ENCODE measurements at regions not wholly inside any gene's neighbourhood (a gene's known extent, or its start where the extent isn't known, plus 50 kb on each side); places are given as distances from the start of the nearest gene placed in this dataset.

DNA sequence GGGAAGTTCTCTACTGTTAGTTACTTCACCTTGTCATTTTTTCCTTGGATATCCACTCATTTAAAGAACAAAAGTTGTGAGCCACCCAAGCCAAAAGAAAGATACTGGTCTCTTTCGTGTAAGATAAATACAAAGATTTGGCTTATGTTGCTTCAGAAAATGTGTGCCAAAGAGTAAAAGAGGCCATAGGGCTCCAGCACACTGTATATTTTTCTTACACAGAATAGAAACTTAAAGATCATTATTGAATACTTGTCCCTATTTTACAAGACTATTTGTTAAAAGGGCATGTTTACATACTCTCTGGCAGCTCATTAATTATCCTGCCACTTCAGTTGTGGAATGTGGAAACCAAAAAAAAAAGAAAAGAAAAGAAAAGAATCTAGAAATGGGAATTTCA lies 284.2 kb upstream of the LRRC7 start:
- no peak for DNase-seq (ENCODE audit: insufficient read length)
- TF ChIP-seq POLR2AphosphoS5 (IDR thresholded peaks at IDR 0.05; ENCODE audit: low read depth, low read length) = no peak
- TF ChIP-seq TAF1 (IDR thresholded peaks at IDR 0.05; ENCODE audit: borderline replicate concordance, low read depth, low read length) = no peak
- no peak for TF ChIP-seq POLR2A (IDR thresholded peaks at IDR 0.05; ENCODE audit: low read depth, low read length)
- FAIRE-seq = no peak

DNA sequence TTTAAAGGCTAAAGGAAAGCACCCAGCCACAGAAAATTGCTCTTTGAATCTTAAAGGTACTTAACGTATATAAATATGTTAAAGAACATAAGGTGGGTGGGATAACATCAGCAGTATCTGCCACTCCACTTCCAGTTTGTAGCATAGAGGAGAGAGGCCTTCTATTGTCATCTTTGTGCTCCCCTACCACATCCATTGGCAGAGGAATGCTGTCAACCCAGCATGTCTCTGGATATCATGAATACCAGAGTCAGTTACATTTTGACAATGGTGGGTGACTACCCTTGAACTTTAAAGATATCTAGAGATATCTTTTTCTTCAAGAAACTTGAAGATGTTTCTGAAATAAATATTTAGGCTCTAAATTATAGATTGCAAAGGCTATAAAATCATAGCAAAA lies 283.2 kb upstream of the LRRC7 start:
- TF ChIP-seq POLR2A (IDR thresholded peaks at IDR 0.05; ENCODE audit: low read depth, low read length) (no peak), TAF1 (IDR thresholded peaks at IDR 0.05; ENCODE audit: borderline replicate concordance, low read depth, low read length) (no peak), POLR2AphosphoS5 (IDR thresholded peaks at IDR 0.05; ENCODE audit: low read depth, low read length) (no peak)
- DNase-seq (ENCODE audit: insufficient read length) (no peak), FAIRE-seq (no peak)

DNA sequence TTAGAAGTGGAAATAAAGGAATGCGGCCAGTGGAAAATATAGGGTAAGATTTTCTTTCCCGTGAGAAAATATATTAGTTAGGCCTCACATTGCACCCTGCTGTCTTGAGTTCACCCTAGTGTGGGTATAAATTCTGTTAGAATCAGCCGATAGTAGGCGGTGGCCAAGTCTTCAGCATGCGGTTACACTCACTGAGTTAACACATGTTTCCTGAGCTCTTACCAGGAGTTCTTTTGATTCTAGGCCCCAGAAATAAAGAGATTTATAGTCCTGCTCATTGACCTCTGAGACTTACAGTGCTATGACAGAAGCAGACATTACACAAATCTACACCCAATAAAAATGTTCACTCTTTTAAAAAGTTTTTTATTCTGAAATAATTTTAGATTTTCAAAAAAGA lies 279.3 kb upstream of the LRRC7 start:
- FAIRE-seq = no peak
- DNase-seq (ENCODE audit: insufficient read length) = no peak

DNA sequence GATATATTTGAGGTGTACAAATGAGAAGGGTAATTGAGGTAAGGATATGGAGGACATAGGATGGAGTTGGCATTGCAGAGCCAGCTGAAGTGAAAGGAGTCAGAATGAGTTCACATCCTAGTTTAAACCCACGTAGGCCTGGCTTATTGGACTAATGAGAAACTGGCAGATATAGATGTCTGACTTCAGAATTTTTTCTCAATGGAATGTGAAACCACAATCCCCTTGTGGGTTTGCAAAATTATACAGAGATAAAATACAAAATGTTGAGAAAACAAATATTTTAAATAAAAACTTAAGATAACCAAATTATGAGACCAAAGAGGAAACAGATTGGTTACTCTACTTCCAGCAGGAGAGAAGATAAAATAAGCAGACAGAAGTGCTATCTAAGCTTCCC lies 277.4 kb upstream of the LRRC7 start:
- no peak for TF ChIP-seq POLR2AphosphoS5 (IDR thresholded peaks at IDR 0.05; ENCODE audit: low read depth, low read length)
- TF ChIP-seq TAF1 (IDR thresholded peaks at IDR 0.05; ENCODE audit: borderline replicate concordance, low read depth, low read length) = no peak
- TF ChIP-seq POLR2A (IDR thresholded peaks at IDR 0.05; ENCODE audit: low read depth, low read length) = no peak
- no peak for FAIRE-seq
- no peak for DNase-seq (ENCODE audit: insufficient read length)

More for the DNA sequence above, 279.3 kb upstream of the LRRC7 start:
- TF ChIP-seq POLR2A (IDR thresholded peaks at IDR 0.05; ENCODE audit: low read depth, low read length) (no peak), TAF1 (IDR thresholded peaks at IDR 0.05; ENCODE audit: borderline replicate concordance, low read depth, low read length) (no peak), POLR2AphosphoS5 (IDR thresholded peaks at IDR 0.05; ENCODE audit: low read depth, low read length) (no peak)

DNA sequence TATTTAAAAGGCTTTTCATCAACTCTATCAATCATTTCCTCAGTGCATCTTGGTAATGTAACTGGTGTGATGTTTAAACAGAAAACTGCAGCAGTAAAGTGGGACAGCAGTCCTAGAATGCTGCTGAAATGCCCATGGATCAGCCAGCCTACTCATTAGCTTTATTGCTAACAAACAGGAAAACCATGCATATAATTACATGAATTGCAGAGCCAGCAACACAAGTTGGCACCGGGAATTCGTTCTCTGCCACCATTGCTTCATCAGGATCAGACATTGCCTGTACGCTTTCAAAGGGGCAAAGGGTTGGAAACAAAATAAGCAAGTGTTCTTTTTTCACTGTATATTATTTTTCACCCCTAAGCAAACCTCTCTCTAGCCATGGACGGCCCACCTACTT lies 276.2 kb upstream of the LRRC7 start:
- TF ChIP-seq TAF1 (IDR thresholded peaks at IDR 0.05; ENCODE audit: borderline replicate concordance, low read depth, low read length) = no peak
- DNase-seq (ENCODE audit: insufficient read length) = no peak
- no peak for FAIRE-seq

DNA sequence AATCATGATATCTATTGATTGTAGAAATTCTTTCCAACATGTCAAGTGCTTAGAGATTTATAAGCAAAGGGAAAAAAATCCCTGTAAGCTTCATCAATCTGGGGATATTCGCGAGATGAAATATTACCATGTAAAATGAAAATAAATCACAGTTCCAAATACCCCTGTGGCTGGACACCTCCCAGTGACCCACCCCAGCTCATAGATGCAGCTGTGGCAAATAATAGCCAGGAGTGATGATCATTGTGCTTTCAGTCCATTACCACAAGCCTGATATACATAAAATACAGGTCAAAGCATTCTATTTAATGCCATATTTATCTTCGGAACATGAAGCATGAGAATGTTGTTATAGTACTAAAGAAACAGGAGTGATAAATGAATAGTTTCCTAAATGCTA lies 274.9 kb upstream of the LRRC7 start:
- FAIRE-seq (no peak), DNase-seq (ENCODE audit: insufficient read length) (no peak)
- TF ChIP-seq TAF1 (IDR thresholded peaks at IDR 0.05; ENCODE audit: borderline replicate concordance, low read depth, low read length) (no peak), POLR2AphosphoS5 (IDR thresholded peaks at IDR 0.05; ENCODE audit: low read depth, low read length) (no peak), POLR2A (IDR thresholded peaks at IDR 0.05; ENCODE audit: low read depth, low read length) (no peak)

DNA sequence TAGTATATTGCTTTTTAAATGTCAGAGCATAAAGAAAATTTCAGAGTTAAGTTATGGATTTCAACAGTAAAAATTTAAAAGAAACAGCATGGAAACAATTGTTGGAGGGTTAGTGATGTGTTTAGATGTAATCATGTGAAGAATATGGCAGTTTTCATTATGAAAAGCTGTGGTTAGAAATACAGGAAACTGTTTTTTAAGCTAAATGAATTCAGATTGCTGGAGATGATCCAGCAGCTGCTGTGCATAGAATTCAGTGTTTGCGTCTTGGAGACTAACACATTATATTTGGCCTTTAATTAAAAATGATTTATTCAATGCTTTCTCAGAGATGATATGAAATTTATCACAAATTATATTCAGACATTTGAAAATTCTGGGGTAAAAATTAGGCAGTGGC lies 273.6 kb upstream of the LRRC7 start:
- FAIRE-seq (no peak), DNase-seq (ENCODE audit: insufficient read length) (no peak)
- TF ChIP-seq TAF1 (IDR thresholded peaks at IDR 0.05; ENCODE audit: borderline replicate concordance, low read depth, low read length) (no peak), POLR2AphosphoS5 (IDR thresholded peaks at IDR 0.05; ENCODE audit: low read depth, low read length) (no peak), POLR2A (IDR thresholded peaks at IDR 0.05; ENCODE audit: low read depth, low read length) (no peak)

DNA sequence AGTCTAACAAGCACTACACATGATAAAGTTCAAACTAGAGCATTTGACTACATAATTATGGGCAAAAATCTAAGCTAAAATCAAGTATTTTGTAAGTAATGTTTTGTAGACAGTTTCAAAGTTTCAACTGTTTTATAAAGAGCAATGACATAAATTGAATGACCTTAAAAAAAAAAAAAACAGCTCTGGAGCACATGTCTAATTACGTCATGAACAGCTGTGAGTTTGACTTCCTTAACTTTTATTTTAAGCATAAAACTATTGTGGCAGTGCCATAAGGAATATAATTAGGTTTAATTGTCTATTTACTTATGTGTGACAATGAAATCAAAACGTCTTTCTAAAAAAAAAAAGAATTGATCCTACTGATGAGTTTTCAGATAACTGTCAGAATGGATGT lies 272.5 kb upstream of the LRRC7 start:
- no peak for TF ChIP-seq TAF1 (IDR thresholded peaks at IDR 0.05; ENCODE audit: borderline replicate concordance, low read depth, low read length)
- TF ChIP-seq POLR2AphosphoS5 (IDR thresholded peaks at IDR 0.05; ENCODE audit: low read depth, low read length) = no peak
- TF ChIP-seq POLR2A (IDR thresholded peaks at IDR 0.05; ENCODE audit: low read depth, low read length) = no peak
- FAIRE-seq = no peak
- DNase-seq (ENCODE audit: insufficient read length) = no peak

DNA sequence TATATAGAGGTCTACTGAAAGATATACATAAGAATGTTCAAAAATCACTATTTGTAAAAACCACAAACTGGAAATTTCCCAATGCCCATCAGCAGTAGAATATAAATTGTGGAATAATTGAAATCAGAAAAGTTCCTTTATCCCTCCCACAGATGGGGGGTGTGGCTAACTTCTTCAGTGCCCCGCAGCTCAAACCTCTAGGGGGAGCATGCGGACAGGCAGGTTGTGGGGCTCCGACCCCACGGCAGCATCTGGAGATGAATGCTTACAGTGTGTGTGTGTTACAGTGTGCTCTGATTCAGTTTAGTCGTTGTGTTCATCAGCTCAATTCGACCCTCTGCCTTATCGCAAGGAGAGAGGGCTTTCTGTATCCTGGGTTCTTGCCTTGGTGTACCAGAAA lies 262.1 kb upstream of the LRRC7 start:
- DNase-seq (ENCODE audit: insufficient read length) = no peak
- no peak for TF ChIP-seq TAF1 (IDR thresholded peaks at IDR 0.05; ENCODE audit: borderline replicate concordance, low read depth, low read length)
- no peak for TF ChIP-seq POLR2AphosphoS5 (IDR thresholded peaks at IDR 0.05; ENCODE audit: low read depth, low read length)
- TF ChIP-seq POLR2A (IDR thresholded peaks at IDR 0.05; ENCODE audit: low read depth, low read length) = no peak
- FAIRE-seq = no peak

DNA sequence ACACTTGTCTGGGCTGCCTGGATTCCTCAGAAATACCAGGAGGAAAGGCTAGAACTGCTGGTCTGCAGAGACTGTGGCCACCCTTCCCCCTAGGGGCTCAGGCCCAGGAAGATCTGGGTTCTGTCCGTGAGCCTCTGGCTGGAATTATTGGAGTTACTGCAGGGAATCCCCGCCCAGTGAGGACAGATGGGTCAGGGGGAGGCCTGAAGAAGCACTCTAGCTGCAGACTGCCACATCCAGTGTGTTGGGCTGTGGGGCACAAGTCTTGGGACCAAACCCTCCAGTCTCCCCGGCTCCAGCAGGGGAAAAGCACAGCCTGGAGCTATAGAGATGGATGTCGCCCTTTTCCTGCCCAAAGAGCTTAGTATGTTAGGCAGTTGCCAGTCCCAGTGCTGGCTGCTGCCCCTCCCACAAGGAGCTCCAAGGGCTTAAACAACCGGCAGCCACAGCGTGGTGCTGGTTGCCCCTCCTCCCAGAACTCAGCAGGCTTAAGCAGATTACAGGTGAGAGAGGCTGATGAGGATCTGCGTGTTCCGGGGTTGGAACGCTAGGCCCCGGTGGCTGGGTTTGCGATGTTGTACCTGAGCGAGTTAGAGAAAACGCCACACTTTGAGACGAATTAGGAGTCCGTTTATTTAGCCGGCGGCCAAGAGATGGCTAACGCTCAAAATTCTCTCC lies 255.5 kb upstream of the LRRC7 start:
- FAIRE-seq (no peak), DNase-seq (ENCODE audit: insufficient read length) (no peak)
- TF ChIP-seq TAF1 (IDR thresholded peaks at IDR 0.05; ENCODE audit: borderline replicate concordance, low read depth, low read length) (no peak), POLR2A (IDR thresholded peaks at IDR 0.05; ENCODE audit: low read depth, low read length) (no peak), POLR2AphosphoS5 (IDR thresholded peaks at IDR 0.05; ENCODE audit: low read depth, low read length) (no peak)

DNA sequence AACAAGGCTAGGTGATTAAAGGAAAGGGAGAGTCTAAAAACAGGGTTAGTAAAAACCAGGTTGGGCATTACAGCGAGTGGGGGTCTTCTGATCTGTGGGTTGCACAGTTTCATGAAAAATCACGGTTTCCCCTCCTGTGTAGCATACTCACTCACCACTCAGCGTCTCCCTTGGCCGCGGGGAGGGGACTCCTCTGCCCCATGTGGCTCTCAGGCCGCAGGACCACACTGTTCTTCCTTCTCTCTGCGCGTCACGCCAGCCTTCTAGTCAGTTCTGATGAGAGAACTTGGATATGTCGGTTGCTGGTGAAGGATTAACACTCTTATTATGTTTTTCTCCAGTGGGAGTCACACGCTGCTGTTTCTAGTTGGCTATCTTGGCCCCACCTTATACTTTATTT lies 254.6 kb upstream of the LRRC7 start:
- DNase-seq (ENCODE audit: insufficient read length) (no peak), FAIRE-seq (no peak)
- TF ChIP-seq TAF1 (IDR thresholded peaks at IDR 0.05; ENCODE audit: borderline replicate concordance, low read depth, low read length) = no peak
- TF ChIP-seq POLR2AphosphoS5 (IDR thresholded peaks at IDR 0.05; ENCODE audit: low read depth, low read length) = no peak
- no peak for TF ChIP-seq POLR2A (IDR thresholded peaks at IDR 0.05; ENCODE audit: low read depth, low read length)

DNA sequence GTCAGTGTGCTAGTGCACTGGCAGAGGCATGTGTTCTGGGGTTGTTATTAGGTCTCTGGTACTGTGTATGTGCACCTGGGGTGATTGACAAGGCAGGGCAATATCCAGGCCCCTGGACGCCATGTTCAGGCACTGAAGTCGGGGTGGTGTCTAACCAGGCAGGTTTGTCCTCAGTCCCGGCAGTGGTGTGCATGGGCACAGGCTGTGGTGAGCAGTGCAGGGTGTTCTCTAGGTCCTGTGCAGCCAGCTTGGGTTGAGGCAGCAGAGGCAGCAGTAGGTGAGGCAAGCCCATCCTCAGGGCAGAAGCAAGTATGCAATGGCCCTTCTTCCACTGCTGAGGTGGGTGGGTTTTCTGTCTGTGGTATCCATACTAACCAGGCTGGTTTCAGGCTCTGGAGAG lies 252.3 kb upstream of the LRRC7 start:
- FAIRE-seq = no peak
- no peak for DNase-seq (ENCODE audit: insufficient read length)
- TF ChIP-seq POLR2AphosphoS5 (IDR thresholded peaks at IDR 0.05; ENCODE audit: low read depth, low read length) (no peak), POLR2A (IDR thresholded peaks at IDR 0.05; ENCODE audit: low read depth, low read length) (no peak), TAF1 (IDR thresholded peaks at IDR 0.05; ENCODE audit: borderline replicate concordance, low read depth, low read length) (no peak)

DNA sequence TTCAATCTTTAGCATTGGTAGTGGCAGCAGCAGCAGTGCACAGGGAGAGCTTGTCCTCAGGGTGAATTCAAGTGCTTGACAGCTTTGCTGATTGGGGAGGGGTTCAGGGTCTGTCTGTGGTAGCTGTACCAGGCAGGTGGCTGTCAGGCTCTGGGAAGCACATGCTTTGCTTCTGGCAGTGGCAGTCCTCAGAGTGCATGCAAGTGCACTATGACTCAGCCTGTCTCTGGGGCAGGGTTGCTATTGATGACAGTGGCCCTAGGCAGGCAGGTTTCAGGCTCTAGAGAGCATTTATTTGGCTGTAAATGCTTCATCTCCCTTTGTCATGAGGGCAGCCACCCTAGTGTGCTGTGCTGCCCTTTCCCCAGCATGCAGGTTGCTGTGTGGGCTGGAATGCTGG lies 251.9 kb upstream of the LRRC7 start:
- FAIRE-seq (no peak), DNase-seq (ENCODE audit: insufficient read length) (no peak)
- TF ChIP-seq POLR2A (IDR thresholded peaks at IDR 0.05; ENCODE audit: low read depth, low read length) (no peak), TAF1 (IDR thresholded peaks at IDR 0.05; ENCODE audit: borderline replicate concordance, low read depth, low read length) (no peak), POLR2AphosphoS5 (IDR thresholded peaks at IDR 0.05; ENCODE audit: low read depth, low read length) (no peak)

Measured in GM12892 (cell line).